NOMO-1 (cell line): ENCODE measurements at regions not wholly inside any gene's neighbourhood (a gene's known extent, or its start where the extent isn't known, plus 50 kb on each side); places are given as distances from the start of the nearest gene placed in this dataset.
A peak's percentile ranks its signal among the peaks of the same experiment; 100 is the strongest.
"Not testable (repeated sequence)": the region's sequence is repeated elsewhere in the genome, so short reads cannot be mapped to it uniquely, and the experiment has no call there.

Experiments used
- DNase-seq, 2 experiments: peaks; one replicate each; lab custom pipeline; 2025; ENCODE audit not compliant: unreplicated experiment in 2 of 2; lab: John Stamatoyannopoulos, UW

GRCh38 chr10:15430969-15431771 is 60.1 kb upstream of the FAM171A1 start:
- no peak for DNase-seq

- no peak for DNase-seq
Observed at GRCh38 chr10:15428681-15429080, 57.6 kb upstream of the FAM171A1 start.

GRCh38 chr10:15427843-15428414 is 56.8 kb upstream of the FAM171A1 start:
- peak in 1 of 2 experiments; percentile 14 for DNase-seq

- no peak for DNase-seq
Observed at GRCh38 chr10:15426558-15426957, 55.5 kb upstream of the FAM171A1 start.

GRCh38 chr10:15426115-15426514 is 55.0 kb upstream of the FAM171A1 start:
- DNase-seq, result no peak

- DNase-seq, result not testable (repeated sequence)
Observed at GRCh38 chr10:15421875-15422274, 50.8 kb upstream of the FAM171A1 start.
